ENCODE measurements at regions not wholly inside any gene's neighbourhood (a gene's known extent, or its start where the extent isn't known, plus 50 kb on each side); places are given as distances from the start of the nearest gene placed in this dataset.

GRCh38 chr12:58068706-58069105 lies 127.3 kb downstream of the ATP23 start:
- TF ChIP-seq CTCF (conservative IDR thresholded peaks at IDR 0.05; ENCODE audit: low read depth, low read length) (no peak), EZH2phosphoT487 (IDR thresholded peaks at IDR 0.05; ENCODE audit: borderline replicate concordance, low read length) (no peak), EZH2 (IDR thresholded peaks at IDR 0.05; ENCODE audit: low read length, unreplicated experiment) (no peak)
